ENCODE measurements at regions not wholly inside any gene's neighbourhood (a gene's known extent, or its start where the extent isn't known, plus 50 kb on each side); places are given as distances from the start of the nearest gene placed in this dataset.

DNA sequence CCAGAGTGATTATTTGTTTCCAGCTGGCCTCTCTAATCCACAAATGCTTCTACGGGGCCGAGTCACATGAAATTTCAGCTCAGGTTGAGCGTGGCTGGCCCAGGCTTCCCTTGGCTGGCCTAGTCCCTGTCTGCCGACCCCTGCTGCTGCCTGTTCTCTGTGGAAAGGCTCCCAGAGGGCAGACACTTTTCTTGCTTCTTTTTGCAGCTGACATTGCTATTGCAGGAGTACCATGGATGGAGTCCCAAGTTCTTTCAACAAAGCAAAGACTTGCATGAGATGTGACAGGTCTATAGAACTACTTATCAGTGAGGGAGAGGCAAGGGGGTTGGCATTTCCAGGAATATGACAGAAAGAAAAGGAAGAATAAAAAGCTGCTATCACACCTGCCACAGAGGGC is 287.4 kb upstream of the ARRDC3 start:
- H3K27ac ChIP-seq (ENCODE audit: low read length), result no peak overlapping the region
- H3K4me2 ChIP-seq (ENCODE audit: low read length), result no peak overlapping the region
- H3K9me3 ChIP-seq (ENCODE audit: low read length), result no peaks in the 10 kb centered on the region
- H3K79me2 ChIP-seq (replicated peaks; ENCODE audit: insufficient read depth, low read length), result no peaks in the 10 kb centered on the region
- no peaks in the 10 kb centered on the region for H3F3A ChIP-seq (ENCODE audit: insufficient read depth, low read length, poor library complexity, severe bottlenecking)
- no peak overlapping the region for H3K4me3 ChIP-seq (ENCODE audit: low read length)
- no peak overlapping the region for H3K9ac ChIP-seq (ENCODE audit: low read length)
- no peaks in the 10 kb centered on the region for H3K36me3 ChIP-seq (ENCODE audit: insufficient read depth, low read length)
- H3K9me2 ChIP-seq (ENCODE audit: insufficient read depth, low read length), result no peaks in the 10 kb centered on the region
- H2AFZ ChIP-seq (ENCODE audit: low read depth, low read length), result no peak overlapping the region
- TF ChIP-seq EP300 (conservative IDR thresholded peaks at IDR 0.05; ENCODE audit: poor library complexity, severe bottlenecking), result peak; percentile 42
- TF ChIP-seq REST (IDR thresholded peaks at IDR 0.05; ENCODE audit: borderline replicate concordance), result no peak
- no peaks in the 10 kb centered on the region for H3K27me3 ChIP-seq (ENCODE audit: insufficient read depth, low read depth, low read length)
- H4K20me1 ChIP-seq (ENCODE audit: insufficient read depth), result no peaks in the 10 kb centered on the region

- Histone ChIP-seq H3F3A (ENCODE audit: insufficient read depth, low read length, poor library complexity, severe bottlenecking) (no peaks in the 10 kb centered on the region), H3K9me3 (ENCODE audit: low read length) (no peaks in the 10 kb centered on the region), H3K79me2 (replicated peaks; ENCODE audit: insufficient read depth, low read length) (no peaks in the 10 kb centered on the region), H2AFZ (ENCODE audit: low read depth, low read length) (no peak overlapping the region), H3K9ac (ENCODE audit: low read length) (no peak overlapping the region), H3K27ac (ENCODE audit: low read length) (no peak overlapping the region), H3K9me2 (ENCODE audit: insufficient read depth, low read length) (no peaks in the 10 kb centered on the region), H3K4me3 (ENCODE audit: low read length) (no peak overlapping the region), H4K20me1 (ENCODE audit: insufficient read depth) (no peaks in the 10 kb centered on the region), H3K36me3 (ENCODE audit: insufficient read depth, low read length) (no peaks in the 10 kb centered on the region), H3K27me3 (ENCODE audit: insufficient read depth, low read depth, low read length) (no peaks in the 10 kb centered on the region), H3K4me2 (ENCODE audit: low read length) (no peak overlapping the region)
- TF ChIP-seq TAF1 (IDR thresholded peaks at IDR 0.05; ENCODE audit: low read depth) (no peak), EP300 (conservative IDR thresholded peaks at IDR 0.05; ENCODE audit: poor library complexity, severe bottlenecking) (no peak), POLR2AphosphoS5 (IDR thresholded peaks at IDR 0.05) (no peak), EZH2 (IDR thresholded peaks at IDR 0.05; ENCODE audit: borderline replicate concordance, insufficient read depth, low read length, poor library complexity, severe bottlenecking) (no peak), RAD21 (conservative IDR thresholded peaks at IDR 0.05) (no peak), MXI1 (conservative IDR thresholded peaks at IDR 0.05; ENCODE audit: poor library complexity, severe bottlenecking) (no peak), REST (IDR thresholded peaks at IDR 0.05; ENCODE audit: borderline replicate concordance) (no peak), SMC3 (conservative IDR thresholded peaks at IDR 0.05; ENCODE audit: poor library complexity) (no peak)
- TF ChIP-seq, protein P1, sequence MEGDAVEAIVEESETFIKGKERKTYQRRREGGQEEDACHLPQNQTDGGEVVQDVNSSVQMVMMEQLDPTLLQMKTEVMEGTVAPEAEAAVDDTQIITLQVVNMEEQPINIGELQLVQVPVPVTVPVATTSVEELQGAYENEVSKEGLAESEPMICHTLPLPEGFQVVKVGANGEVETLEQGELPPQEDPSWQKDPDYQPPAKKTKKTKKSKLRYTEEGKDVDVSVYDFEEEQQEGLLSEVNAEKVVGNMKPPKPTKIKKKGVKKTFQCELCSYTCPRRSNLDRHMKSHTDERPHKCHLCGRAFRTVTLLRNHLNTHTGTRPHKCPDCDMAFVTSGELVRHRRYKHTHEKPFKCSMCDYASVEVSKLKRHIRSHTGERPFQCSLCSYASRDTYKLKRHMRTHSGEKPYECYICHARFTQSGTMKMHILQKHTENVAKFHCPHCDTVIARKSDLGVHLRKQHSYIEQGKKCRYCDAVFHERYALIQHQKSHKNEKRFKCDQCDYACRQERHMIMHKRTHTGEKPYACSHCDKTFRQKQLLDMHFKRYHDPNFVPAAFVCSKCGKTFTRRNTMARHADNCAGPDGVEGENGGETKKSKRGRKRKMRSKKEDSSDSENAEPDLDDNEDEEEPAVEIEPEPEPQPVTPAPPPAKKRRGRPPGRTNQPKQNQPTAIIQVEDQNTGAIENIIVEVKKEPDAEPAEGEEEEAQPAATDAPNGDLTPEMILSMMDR (IDR thresholded peaks at IDR 0.05; ENCODE audit: poor library complexity, severe bottlenecking), result no peak
Measured at GRCh38 chr5:91670122-91670521, 287.0 kb upstream of the ARRDC3 start.
